ENCODE measurements at regions not wholly inside any gene's neighbourhood (a gene's known extent, or its start where the extent isn't known, plus 50 kb on each side); places are given as distances from the start of the nearest gene placed in this dataset.

GRCh38 chr10:93146336-93146735, 72.6 kb downstream of the CYP26A1 start:
- H3K36me3 ChIP-seq (ENCODE audit: control insufficient read depth, insufficient read depth, low read length): no peaks in the 10 kb centered on the region
- DNase-seq (ENCODE audit: low read depth) (no peak), FAIRE-seq (no peak)
- TF ChIP-seq CTCF (IDR thresholded peaks at IDR 0.05; ENCODE audit: insufficient read depth, low read length, severe bottlenecking): no peak
- no peak overlapping the region for H3K4me3 ChIP-seq (ENCODE audit: low read depth, low read length)
- H3K27me3 ChIP-seq (ENCODE audit: control insufficient read depth, insufficient read depth, low read length): no peaks in the 10 kb centered on the region

- H3K36me3 ChIP-seq (ENCODE audit: control insufficient read depth, insufficient read depth, low read length): no peaks in the 10 kb centered on the region
- no peak for FAIRE-seq
- no peaks in the 10 kb centered on the region for H3K27me3 ChIP-seq (ENCODE audit: control insufficient read depth, insufficient read depth, low read length)
- H3K4me3 ChIP-seq (ENCODE audit: low read depth, low read length): no peak overlapping the region
- no peak for DNase-seq (ENCODE audit: low read depth)
- no peak for TF ChIP-seq CTCF (IDR thresholded peaks at IDR 0.05; ENCODE audit: insufficient read depth, low read length, severe bottlenecking)
Observed at GRCh38 chr10:93147281-93147680, 73.6 kb downstream of the CYP26A1 start.

GRCh38 chr10:93148476-93148875, 74.8 kb downstream of the CYP26A1 start:
- Histone ChIP-seq H3K4me3 (ENCODE audit: low read depth, low read length) (no peak overlapping the region), H3K36me3 (ENCODE audit: control insufficient read depth, insufficient read depth, low read length) (no peaks in the 10 kb centered on the region), H3K27me3 (ENCODE audit: control insufficient read depth, insufficient read depth, low read length) (no peaks in the 10 kb centered on the region)
- DNase-seq (ENCODE audit: low read depth): no peak
- peak; percentile 18 for FAIRE-seq
- no peak for TF ChIP-seq CTCF (IDR thresholded peaks at IDR 0.05; ENCODE audit: insufficient read depth, low read length, severe bottlenecking)

GRCh38 chr10:93149761-93150160, 76.1 kb downstream of the CYP26A1 start:
- Histone ChIP-seq H3K36me3 (ENCODE audit: control insufficient read depth, insufficient read depth, low read length) (no peaks in the 10 kb centered on the region), H3K4me3 (ENCODE audit: low read depth, low read length) (no peak overlapping the region), H3K27me3 (ENCODE audit: control insufficient read depth, insufficient read depth, low read length) (no peaks in the 10 kb centered on the region)
- FAIRE-seq (no peak), DNase-seq (ENCODE audit: low read depth) (no peak)
- no peak for TF ChIP-seq CTCF (IDR thresholded peaks at IDR 0.05; ENCODE audit: insufficient read depth, low read length, severe bottlenecking)

- Histone ChIP-seq H3K36me3 (ENCODE audit: control insufficient read depth, insufficient read depth, low read length) (no peaks in the 10 kb centered on the region), H3K27me3 (ENCODE audit: control insufficient read depth, insufficient read depth, low read length) (no peaks in the 10 kb centered on the region), H3K4me3 (ENCODE audit: low read depth, low read length) (no peak overlapping the region)
- peak; percentile 87 for DNase-seq (ENCODE audit: low read depth)
- no peak for FAIRE-seq
- no peak for TF ChIP-seq CTCF (IDR thresholded peaks at IDR 0.05; ENCODE audit: insufficient read depth, low read length, severe bottlenecking)
Observed at GRCh38 chr10:93150289-93150688, 76.6 kb downstream of the CYP26A1 start.

GRCh38 chr10:93150990-93151547, 77.4 kb downstream of the CYP26A1 start:
- H3K36me3 ChIP-seq (ENCODE audit: control insufficient read depth, insufficient read depth, low read length): no peaks in the 10 kb centered on the region
- no peaks in the 10 kb centered on the region for H3K27me3 ChIP-seq (ENCODE audit: control insufficient read depth, insufficient read depth, low read length)
- no peak for FAIRE-seq
- TF ChIP-seq CTCF (IDR thresholded peaks at IDR 0.05; ENCODE audit: insufficient read depth, low read length, severe bottlenecking): no peak
- H3K4me3 ChIP-seq (ENCODE audit: low read depth, low read length): no peak overlapping the region
- DNase-seq (ENCODE audit: low read depth): peak; percentile 56

All from bronchial epithelial cell (primary cell).